Smooth muscle cell (in vitro differentiated cells): ENCODE measurements at regions not wholly inside any gene's neighbourhood (a gene's known extent, or its start where the extent isn't known, plus 50 kb on each side); places are given as distances from the start of the nearest gene placed in this dataset.

Experiments
- DNase-seq: peaks from one replicate; lab custom pipeline; 2025; ENCODE audit not compliant: unreplicated experiment; lab: John Stamatoyannopoulos, UW
- H2AFZ ChIP-seq: fragments of 200-600 bp; sonication (generic); 2 replicates; pipeline ENCODE4 v1.6.0; 2016; ENCODE audit warnings: antibody characterized with exemption, low read depth, mild to moderate bottlenecking
- H3F3A ChIP-seq: fragments of 200-600 bp; sonication (generic); 2 replicates; pipeline ENCODE4 v1.6.0; 2017; ENCODE audit warnings: antibody characterized with exemption, low read depth
- H3K27ac ChIP-seq: fragments of 200-600 bp; sonication (generic); 2 replicates; pipeline ENCODE4 v1.5.1; 2016; ENCODE audit warnings: low read depth, mild to moderate bottlenecking
- H3K27me3 ChIP-seq: fragments of 200-600 bp; sonication (generic); 2 replicates; pipeline ENCODE4 v1.6.1; 2016; ENCODE audit warnings: low read depth, mild to moderate bottlenecking
- H3K36me3 ChIP-seq: fragments of 200-600 bp; sonication (generic); 2 replicates; pipeline ENCODE4 v1.5.1; 2016; ENCODE audit warnings: low read depth
- H3K4me1 ChIP-seq: fragments of 200-600 bp; sonication (generic); 2 replicates; pipeline ENCODE4 v1.5.1; 2016; ENCODE audit warnings: low read depth
- H3K4me2 ChIP-seq: fragments of 200-600 bp; sonication (generic); 2 replicates; pipeline ENCODE4 v1.6.0; 2016; ENCODE audit warnings: mild to moderate bottlenecking
- H3K4me3 ChIP-seq: fragments of 200-600 bp; sonication (generic); 2 replicates; pipeline ENCODE4 v1.5.1; 2016; ENCODE audit warnings: mild to moderate bottlenecking
- H3K79me2 ChIP-seq: fragments of 200-600 bp; sonication (generic); 2 replicates; pipeline ENCODE4 v1.6.0; 2016; ENCODE audit warnings: low read depth, mild to moderate bottlenecking
- H3K9ac ChIP-seq: fragments of 200-600 bp; sonication (generic); 2 replicates; pipeline ENCODE4 v1.6.0; 2016; ENCODE audit warnings: low read depth
- H3K9me3 ChIP-seq: fragments of 200-600 bp; sonication (generic); replicated peaks from 2 replicates; pipeline ENCODE4 v1.5.1; 2016; ENCODE audit warnings: low read depth
- H4K20me1 ChIP-seq: fragments of 200-600 bp; sonication (generic); 2 replicates; pipeline ENCODE4 v1.6.0; 2016; ENCODE audit warnings: low read depth
- CTCF ChIP-seq: fragments of 200-600 bp; sonication (generic); IDR thresholded peaks from 2 replicates; pipeline ENCODE4 v1.5.1; 2017; ENCODE audit warnings: borderline replicate concordance, mild to moderate bottlenecking, antibody characterized with exemption; ENCODE audit not compliant: insufficient read depth, poor library complexity, severe bottlenecking
- WGBS: methylation state at CpG from one replicate; pipeline ENCODE4 v1.1.7; 2016; ENCODE audit warnings: low lambda C conversion rate; 5-methylcytosine and 5-hydroxymethylcytosine counted together

- Histone ChIP-seq H3K27ac (no peak overlapping the region), H2AFZ (no peak overlapping the region), H3F3A (no peaks in the 10 kb centered on the region), H3K79me2 (no peaks in the 10 kb centered on the region), H3K9ac (no peak overlapping the region), H3K4me2 (peak overlapping the region; percentile 6), H3K36me3 (no peaks in the 10 kb centered on the region), H3K9me3 (no peaks in the 10 kb centered on the region), H3K4me3 (no peak overlapping the region), H3K27me3 (no peaks in the 10 kb centered on the region), H4K20me1 (no peaks in the 10 kb centered on the region), H3K4me1 (peaks cover 37% of the 10 kb centered on the region)
- no peak for TF ChIP-seq CTCF
- WGBS, result 66% methylated on average over 4 of the region's 4 CpGs
- DNase-seq, result no peak
These were observed 94.2 kb upstream of the TAB2 start for GRCh38 chr6:149223120-149223903.

- Histone ChIP-seq H3K4me2 (peak overlapping the region; percentile 6), H3K9me3 (no peaks in the 10 kb centered on the region), H3K4me3 (no peak overlapping the region), H3K4me1 (peaks cover 39% of the 10 kb centered on the region), H3K27me3 (no peaks in the 10 kb centered on the region), H3F3A (no peaks in the 10 kb centered on the region), H3K79me2 (no peaks in the 10 kb centered on the region), H3K9ac (no peak overlapping the region), H4K20me1 (no peaks in the 10 kb centered on the region), H2AFZ (no peak overlapping the region), H3K36me3 (no peaks in the 10 kb centered on the region), H3K27ac (no peak overlapping the region)
- WGBS, result 70% methylated on average over 2 of the region's 2 CpGs
- no peak for DNase-seq
- TF ChIP-seq CTCF, result no peak
These were observed 93.6 kb upstream of the TAB2 start for GRCh38 chr6:149223904-149224351.

GRCh38 chr6:149224399-149224798, 93.1 kb upstream of the TAB2 start:
- WGBS, result 93% methylated on average over 6 of the region's 6 CpGs
- no peak overlapping the region for H3K4me3 ChIP-seq
- peaks cover 40% of the 10 kb centered on the region for H3K4me1 ChIP-seq
- H3K9ac ChIP-seq, result no peak overlapping the region
- no peaks in the 10 kb centered on the region for H3K9me3 ChIP-seq
- no peak overlapping the region for H3K4me2 ChIP-seq
- TF ChIP-seq CTCF, result no peak
- no peaks in the 10 kb centered on the region for H3K36me3 ChIP-seq
- H2AFZ ChIP-seq, result no peak overlapping the region
- H3K27me3 ChIP-seq, result no peaks in the 10 kb centered on the region
- no peak for DNase-seq
- H3K27ac ChIP-seq, result no peak overlapping the region
- H4K20me1 ChIP-seq, result no peaks in the 10 kb centered on the region
- no peaks in the 10 kb centered on the region for H3K79me2 ChIP-seq
- H3F3A ChIP-seq, result no peaks in the 10 kb centered on the region

- H3K27ac ChIP-seq, result no peak overlapping the region
- no peaks in the 10 kb centered on the region for H3K9me3 ChIP-seq
- no peaks in the 10 kb centered on the region for H3K36me3 ChIP-seq
- no peaks in the 10 kb centered on the region for H3K79me2 ChIP-seq
- no peak overlapping the region for H3K4me2 ChIP-seq
- H3K4me3 ChIP-seq, result no peak overlapping the region
- H3K9ac ChIP-seq, result no peak overlapping the region
- DNase-seq, result no peak
- TF ChIP-seq CTCF, result no peak
- no peak overlapping the region for H2AFZ ChIP-seq
- H3K27me3 ChIP-seq, result no peaks in the 10 kb centered on the region
- no peaks in the 10 kb centered on the region for H3F3A ChIP-seq
- WGBS, result 87% methylated on average over 3 of the region's 3 CpGs
- H3K4me1 ChIP-seq, result peaks cover 40% of the 10 kb centered on the region
- no peaks in the 10 kb centered on the region for H4K20me1 ChIP-seq
These were observed 92.1 kb upstream of the TAB2 start for GRCh38 chr6:149225370-149225769.
